ENCODE measurements at regions not wholly inside any gene's neighbourhood (a gene's known extent, or its start where the extent isn't known, plus 50 kb on each side); places are given as distances from the start of the nearest gene placed in this dataset. TPM values are rescaled to one million over a fixed set of nuclear protein-coding genes. Genes with fewer than 3 reads are reported as not detected.
"Not testable (repeated sequence)": the region's sequence is repeated elsewhere in the genome, so short reads cannot be mapped to it uniquely, and the experiment has no call there.

- Histone ChIP-seq H3K27me3 (no peaks in the 10 kb centered on the region), H3K4me1 (ENCODE audit: insufficient read depth) (no peaks in the 10 kb centered on the region), H3K27ac (no peak overlapping the region), H3K36me3 (no peaks in the 10 kb centered on the region), H3K9me3 (no peaks in the 10 kb centered on the region), H3K4me3 (no peak overlapping the region)
- intact Hi-C loops (cut with DNase I), result no loop called here
- TF ChIP-seq, protein P1, sequence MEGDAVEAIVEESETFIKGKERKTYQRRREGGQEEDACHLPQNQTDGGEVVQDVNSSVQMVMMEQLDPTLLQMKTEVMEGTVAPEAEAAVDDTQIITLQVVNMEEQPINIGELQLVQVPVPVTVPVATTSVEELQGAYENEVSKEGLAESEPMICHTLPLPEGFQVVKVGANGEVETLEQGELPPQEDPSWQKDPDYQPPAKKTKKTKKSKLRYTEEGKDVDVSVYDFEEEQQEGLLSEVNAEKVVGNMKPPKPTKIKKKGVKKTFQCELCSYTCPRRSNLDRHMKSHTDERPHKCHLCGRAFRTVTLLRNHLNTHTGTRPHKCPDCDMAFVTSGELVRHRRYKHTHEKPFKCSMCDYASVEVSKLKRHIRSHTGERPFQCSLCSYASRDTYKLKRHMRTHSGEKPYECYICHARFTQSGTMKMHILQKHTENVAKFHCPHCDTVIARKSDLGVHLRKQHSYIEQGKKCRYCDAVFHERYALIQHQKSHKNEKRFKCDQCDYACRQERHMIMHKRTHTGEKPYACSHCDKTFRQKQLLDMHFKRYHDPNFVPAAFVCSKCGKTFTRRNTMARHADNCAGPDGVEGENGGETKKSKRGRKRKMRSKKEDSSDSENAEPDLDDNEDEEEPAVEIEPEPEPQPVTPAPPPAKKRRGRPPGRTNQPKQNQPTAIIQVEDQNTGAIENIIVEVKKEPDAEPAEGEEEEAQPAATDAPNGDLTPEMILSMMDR (IDR thresholded peaks at IDR 0.05), result no peak
- TF ChIP-seq EP300 (IDR thresholded peaks at IDR 0.05) (no peak), POLR2A (IDR thresholded peaks at IDR 0.05) (no peak)
- no peak for DNase-seq
Observed at GRCh38 chr13:87582399-87582798, 88.8 kb upstream of the SLITRK5 start.

- Histone ChIP-seq H3K4me3 (no peak overlapping the region), H3K36me3 (no peaks in the 10 kb centered on the region), H3K4me1 (ENCODE audit: insufficient read depth) (no peaks in the 10 kb centered on the region), H3K27ac (no peak overlapping the region), H3K27me3 (no peaks in the 10 kb centered on the region), H3K9me3 (no peaks in the 10 kb centered on the region)
- intact Hi-C loops (cut with DNase I), result no loop called here
- TF ChIP-seq EP300 (IDR thresholded peaks at IDR 0.05) (no peak), POLR2A (IDR thresholded peaks at IDR 0.05) (no peak)
- TF ChIP-seq, protein P1 (IDR thresholded peaks at IDR 0.05), result no peak
- WGBS, 3 donors, result 40 to 55% (median 54%) methylated on average over 1 of the region's 1 CpG
- DNase-seq, result no peak
Observed at GRCh38 chr13:87590518-87590917, 80.7 kb upstream of the SLITRK5 start.

DNA sequence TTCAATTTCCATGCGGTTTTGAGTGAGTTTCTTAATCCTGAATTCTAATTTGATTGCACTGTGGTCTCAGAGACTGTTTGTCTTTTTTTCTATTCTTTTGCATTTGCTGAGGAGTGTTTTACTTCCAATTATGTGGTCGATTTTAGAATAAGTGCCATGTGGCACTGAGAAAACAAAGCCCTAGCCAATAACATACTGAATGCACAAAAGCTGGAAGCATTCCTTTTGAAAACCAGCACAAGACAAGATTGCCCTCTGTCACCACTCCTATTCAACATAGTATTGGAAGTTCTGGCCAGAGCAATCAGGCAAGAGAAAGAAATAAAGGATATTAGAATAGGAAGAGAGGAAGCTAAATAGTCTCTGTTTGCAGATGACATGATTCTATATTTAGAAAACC is 66.7 kb upstream of the SLITRK5 start:
- H3K27ac ChIP-seq; intact Hi-C loops (cut with DNase I); H3K27me3 ChIP-seq; H3K4me3 ChIP-seq; H3K36me3 ChIP-seq; H3K4me1 ChIP-seq (ENCODE audit: insufficient read depth); H3K9me3 ChIP-seq; DNase-seq: not testable (repeated sequence)
- WGBS, 3 donors, result 74 to 83% (median 82%) methylated on average over 2 of the region's 2 CpGs

GRCh38 chr13:87607266-87607665 is 63.9 kb upstream of the SLITRK5 start:
- Histone ChIP-seq H3K4me3 (no peak overlapping the region), H3K27me3 (no peaks in the 10 kb centered on the region), H3K4me1 (ENCODE audit: insufficient read depth) (no peaks in the 10 kb centered on the region), H3K9me3 (no peaks in the 10 kb centered on the region), H3K36me3 (no peaks in the 10 kb centered on the region), H3K27ac (no peak overlapping the region)
- TF ChIP-seq EP300 (IDR thresholded peaks at IDR 0.05), result no peak
- TF ChIP-seq, protein P1 (IDR thresholded peaks at IDR 0.05), result no peak
- TF ChIP-seq POLR2A (IDR thresholded peaks at IDR 0.05), result no peak
- no peak for DNase-seq
- intact Hi-C loops (cut with DNase I), result no loop called here
- WGBS, 3 donors, result 54 to 65% (median 60%) methylated on average over 2 of the region's 2 CpGs

GRCh38 chr13:87614276-87614675 is 56.9 kb upstream of the SLITRK5 start:
- WGBS, 3 donors, result 79 to 87% (median 87%) methylated on average over 2 of the region's 2 CpGs
- H3K4me1 ChIP-seq (ENCODE audit: insufficient read depth), result no peaks in the 10 kb centered on the region
- TF ChIP-seq EP300 (IDR thresholded peaks at IDR 0.05) (no peak), POLR2A (IDR thresholded peaks at IDR 0.05) (no peak)
- TF ChIP-seq, protein P1 (IDR thresholded peaks at IDR 0.05), result no peak

More at GRCh38 chr13:87614276-87614675, 56.9 kb upstream of the SLITRK5 start:
- no peaks in the 10 kb centered on the region for H3K36me3 ChIP-seq
- no peaks in the 10 kb centered on the region for H3K9me3 ChIP-seq
- H3K4me3 ChIP-seq, result no peak overlapping the region
- no peaks in the 10 kb centered on the region for H3K27me3 ChIP-seq
- intact Hi-C loops (cut with DNase I), result no loop called here
- DNase-seq, result no peak
- H3K27ac ChIP-seq, result no peak overlapping the region

Small RNA genes in the stretch of these regions (small RNA-seq; reads per million reads assigned to genes)
- gene UBBP5, result not detected

Data from ovary (tissue), 7 donors.